ENCODE measurements at regions not wholly inside any gene's neighbourhood (a gene's known extent, or its start where the extent isn't known, plus 50 kb on each side); places are given as distances from the start of the nearest gene placed in this dataset.

DNA sequence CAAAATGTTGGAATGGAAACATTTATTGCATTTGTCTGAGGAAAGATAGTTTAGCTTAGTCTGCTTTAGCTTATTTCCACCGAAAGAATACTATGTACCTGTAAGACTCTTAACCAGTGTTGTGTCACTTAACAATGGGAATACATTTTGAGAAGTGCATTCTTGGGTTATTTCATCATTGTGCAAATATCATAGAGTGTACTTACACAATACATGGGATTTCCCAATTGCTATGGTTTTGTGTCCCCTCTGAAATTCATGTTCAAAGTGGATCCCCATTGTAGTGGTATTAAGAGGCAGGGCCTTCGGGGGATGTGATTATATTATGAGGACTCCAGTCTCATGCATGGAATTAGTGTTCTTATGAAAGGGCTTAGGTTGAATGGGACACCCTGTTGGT is 249.4 kb upstream of the UBE2E3 start:
- H3K9me3 ChIP-seq, result no peaks in the 10 kb centered on the region
- no peak for TF ChIP-seq CTCF (IDR thresholded peaks at IDR 0.05)
- H3K36me3 ChIP-seq, result no peaks in the 10 kb centered on the region
- FAIRE-seq (no peak), ATAC-seq (no peak), DNase-seq (no peak)
- WGBS, 2 donors, result 77 to 88% methylated on average over 2 of the region's 2 CpGs
- H3K27ac ChIP-seq, result no peak overlapping the region
- H3K4me3 ChIP-seq, result no peak overlapping the region
- no peaks in the 10 kb centered on the region for H3K27me3 ChIP-seq
- no peaks in the 10 kb centered on the region for H3K4me1 ChIP-seq
- intact Hi-C loops (cut with DNase I), result no loop called here

GRCh38 chr2:180728928-180729559 is 251.4 kb upstream of the UBE2E3 start:
- no peak for TF ChIP-seq CTCF (IDR thresholded peaks at IDR 0.05)
- H3K9me3 ChIP-seq, result no peaks in the 10 kb centered on the region
- ATAC-seq (no peak), FAIRE-seq (no peak), DNase-seq (no peak)
- no peaks in the 10 kb centered on the region for H3K27me3 ChIP-seq
- no peak overlapping the region for H3K27ac ChIP-seq
- intact Hi-C loops (cut with DNase I), result no loop called here
- 87 to 93% methylated on average over 2 of the region's 2 CpGs for WGBS, 2 donors
- no peaks in the 10 kb centered on the region for H3K4me1 ChIP-seq
- H3K36me3 ChIP-seq, result no peaks in the 10 kb centered on the region
- H3K4me3 ChIP-seq, result no peak overlapping the region

GRCh38 chr2:180723712-180724111 is 256.7 kb upstream of the UBE2E3 start:
- no peaks in the 10 kb centered on the region for H3K27me3 ChIP-seq
- TF ChIP-seq CTCF (IDR thresholded peaks at IDR 0.05), result no peak
- H3K4me1 ChIP-seq, result no peaks in the 10 kb centered on the region
- DNase-seq (no peak), ATAC-seq (no peak), FAIRE-seq (no peak)
- no peak overlapping the region for H3K27ac ChIP-seq
- WGBS, 2 donors, result 69% methylated on average over 3 of the region's 3 CpGs
- no peaks in the 10 kb centered on the region for H3K36me3 ChIP-seq
- no peaks in the 10 kb centered on the region for H3K9me3 ChIP-seq
- intact Hi-C loops (cut with DNase I), result no loop called here
- no peak overlapping the region for H3K4me3 ChIP-seq

GRCh38 chr2:180722551-180723239 is 257.7 kb upstream of the UBE2E3 start:
- H3K9me3 ChIP-seq, result no peaks in the 10 kb centered on the region
- 69 to 79% methylated on average over 2 of the region's 2 CpGs for WGBS, 2 donors
- no peak overlapping the region for H3K27ac ChIP-seq
- DNase-seq (no peak), ATAC-seq (no peak), FAIRE-seq (no peak)
- no peaks in the 10 kb centered on the region for H3K27me3 ChIP-seq
- H3K4me3 ChIP-seq, result no peak overlapping the region
- H3K36me3 ChIP-seq, result no peaks in the 10 kb centered on the region
- TF ChIP-seq CTCF (IDR thresholded peaks at IDR 0.05), result no peak
- intact Hi-C loops (cut with DNase I), result no loop called here
- no peaks in the 10 kb centered on the region for H3K4me1 ChIP-seq

GRCh38 chr2:180720829-180721228 is 259.6 kb upstream of the UBE2E3 start:
- no peak for FAIRE-seq
- no peaks in the 10 kb centered on the region for H3K27me3 ChIP-seq
- H3K4me3 ChIP-seq, result no peak overlapping the region
- intact Hi-C loops (cut with DNase I), result no loop called here
- H3K27ac ChIP-seq, result no peak overlapping the region
- H3K4me1 ChIP-seq, result no peaks in the 10 kb centered on the region
- no peak for DNase-seq
- WGBS, 2 donors, result 56 to 68% methylated on average over 1 of the region's 1 CpG
- no peak for ATAC-seq
- H3K36me3 ChIP-seq, result no peaks in the 10 kb centered on the region
- no peaks in the 10 kb centered on the region for H3K9me3 ChIP-seq
- no peak for TF ChIP-seq CTCF (IDR thresholded peaks at IDR 0.05)
